ENCODE measurements at regions not wholly inside any gene's neighbourhood (a gene's known extent, or its start where the extent isn't known, plus 50 kb on each side); places are given as distances from the start of the nearest gene placed in this dataset.

- CTCF ChIA-PET (ENCODE audit: unreplicated experiment), result no interaction called here
- POLR2A ChIA-PET, result interaction anchor here (1.1 kb wide), 1 partner anchor 55 kb away, joined by 3 read pairs; no protein-coding TSS in a partner anchor
- intact Hi-C loops (cut with micrococcal nuclease; ENCODE audit: unreplicated experiment), result no loop called here
Measured at GRCh38 chr2:188118431-188118830, 173.2 kb upstream of the GULP1 start.

GRCh38 chr2:188119112-188119838, 172.4 kb upstream of the GULP1 start:
- no TSS peak for BruUV-seq (replicated peaks)
- Histone ChIP-seq H4K20me1 (ENCODE audit: insufficient read depth, low read length) (no peaks in the 10 kb centered on the region), H2AFZ (ENCODE audit: low read length) (no peak overlapping the region), H3K4me1 (ENCODE audit: insufficient read depth, low read length, poor library complexity, severe bottlenecking) (no peaks in the 10 kb centered on the region), H3K27ac (ENCODE audit: low read depth, low read length, poor library complexity, severe bottlenecking) (no peak overlapping the region), H3K79me2 (ENCODE audit: insufficient read depth, low read depth, low read length) (no peaks in the 10 kb centered on the region), H3K9me3 (ENCODE audit: low read length) (no peaks in the 10 kb centered on the region), H3K4me3 (ENCODE audit: low read depth, low read length, poor library complexity, severe bottlenecking) (no peak overlapping the region), H3K36me3 (ENCODE audit: insufficient read depth, low read length) (no peaks in the 10 kb centered on the region), H3K9me2 (ENCODE audit: insufficient read depth, low read length) (no peaks in the 10 kb centered on the region), H3K4me2 (ENCODE audit: low read length) (no peak overlapping the region)
- TF ChIP-seq EZH2phosphoT487 (IDR thresholded peaks at IDR 0.05; ENCODE audit: borderline replicate concordance, low read depth, low read length) (no peak), CTCF (conservative IDR thresholded peaks at IDR 0.05; ENCODE audit: low read length) (no peak)
- ChIA-PET POLR2A (interaction anchor here (0.7 to 1.1 kb wide), 2 partner anchors 56 to 609 kb away, joined by 3 read pairs; no protein-coding TSS in a partner anchor), CTCF (ENCODE audit: unreplicated experiment) (no interaction called here)
- DNase-seq (ENCODE audit: low spot score), result no peak
- intact Hi-C loops (cut with micrococcal nuclease; ENCODE audit: unreplicated experiment), result no loop called here

More at GRCh38 chr2:188118431-188118830, 173.2 kb upstream of the GULP1 start:
- H3K36me3 ChIP-seq (ENCODE audit: insufficient read depth, low read length), result no peaks in the 10 kb centered on the region
- no peak overlapping the region for H3K4me2 ChIP-seq (ENCODE audit: low read length)
- H4K20me1 ChIP-seq (ENCODE audit: insufficient read depth, low read length), result no peaks in the 10 kb centered on the region
- no peak for TF ChIP-seq CTCF (conservative IDR thresholded peaks at IDR 0.05; ENCODE audit: low read length)
- TF ChIP-seq EZH2phosphoT487 (IDR thresholded peaks at IDR 0.05; ENCODE audit: borderline replicate concordance, low read depth, low read length), result no peak
- H3K79me2 ChIP-seq (ENCODE audit: insufficient read depth, low read depth, low read length), result no peaks in the 10 kb centered on the region
- H3K4me3 ChIP-seq (ENCODE audit: low read depth, low read length, poor library complexity, severe bottlenecking), result no peak overlapping the region
- no peak overlapping the region for H3K27ac ChIP-seq (ENCODE audit: low read depth, low read length, poor library complexity, severe bottlenecking)
- H3K9me2 ChIP-seq (ENCODE audit: insufficient read depth, low read length), result no peaks in the 10 kb centered on the region
- BruUV-seq (replicated peaks), result no TSS peak
- no peak overlapping the region for H2AFZ ChIP-seq (ENCODE audit: low read length)
- no peaks in the 10 kb centered on the region for H3K9me3 ChIP-seq (ENCODE audit: low read length)
- DNase-seq (ENCODE audit: low spot score), result no peak
- H3K4me1 ChIP-seq (ENCODE audit: insufficient read depth, low read length, poor library complexity, severe bottlenecking), result no peaks in the 10 kb centered on the region

GRCh38 chr2:188122985-188123384, 168.7 kb upstream of the GULP1 start:
- TF ChIP-seq EZH2phosphoT487 (IDR thresholded peaks at IDR 0.05; ENCODE audit: borderline replicate concordance, low read depth, low read length) (no peak), CTCF (conservative IDR thresholded peaks at IDR 0.05; ENCODE audit: low read length) (no peak)
- H3K79me2 ChIP-seq (ENCODE audit: insufficient read depth, low read depth, low read length), result no peaks in the 10 kb centered on the region
- H4K20me1 ChIP-seq (ENCODE audit: insufficient read depth, low read length), result no peaks in the 10 kb centered on the region
- intact Hi-C loops (cut with micrococcal nuclease; ENCODE audit: unreplicated experiment), result no loop called here
- DNase-seq (ENCODE audit: low spot score), result no peak
- BruUV-seq (replicated peaks), result no TSS peak
- no peaks in the 10 kb centered on the region for H3K36me3 ChIP-seq (ENCODE audit: insufficient read depth, low read length)
- CTCF ChIA-PET (ENCODE audit: unreplicated experiment), result no interaction called here
- H3K4me1 ChIP-seq (ENCODE audit: insufficient read depth, low read length, poor library complexity, severe bottlenecking), result no peaks in the 10 kb centered on the region
- POLR2A ChIA-PET, result interaction anchor here (0.9 kb wide), 2 partner anchors 10 to 185 kb away, joined by 3 to 5 read pairs; no protein-coding TSS in a partner anchor
- no peak overlapping the region for H3K27ac ChIP-seq (ENCODE audit: low read depth, low read length, poor library complexity, severe bottlenecking)
- H3K4me3 ChIP-seq (ENCODE audit: low read depth, low read length, poor library complexity, severe bottlenecking), result no peak overlapping the region
- no peak overlapping the region for H3K4me2 ChIP-seq (ENCODE audit: low read length)
- no peaks in the 10 kb centered on the region for H3K9me2 ChIP-seq (ENCODE audit: insufficient read depth, low read length)
- H3K9me3 ChIP-seq (ENCODE audit: low read length), result no peaks in the 10 kb centered on the region
- H2AFZ ChIP-seq (ENCODE audit: low read length), result no peak overlapping the region

Measured in OCI-LY7 (cell line).